Colonic mucosa (tissue), 4 donors: ENCODE measurements at regions not wholly inside any gene's neighbourhood (a gene's known extent, or its start where the extent isn't known, plus 50 kb on each side); places are given as distances from the start of the nearest gene placed in this dataset.

Experiments used
- DNase-seq: peaks from one replicate; pipeline ENCODE4 v3.0.0-alpha.2; 2020
- H3K27ac ChIP-seq: fragments of 200-600 bp; one replicate; pipeline ENCODE4 v1.8.0; 2021
- H3K27me3 ChIP-seq: fragments of 200-600 bp; one replicate; pipeline ENCODE4 v1.8.0; 2021
- H3K36me3 ChIP-seq: fragments of 200-600 bp; one replicate; pipeline ENCODE4 v1.8.0; 2021
- H3K4me1 ChIP-seq: fragments of 200-600 bp; one replicate; pipeline ENCODE4 v1.8.0; 2021; ENCODE audit warnings: mild to moderate bottlenecking
- H3K4me3 ChIP-seq: fragments of 200-600 bp; one replicate; pipeline ENCODE4 v1.8.0; 2021
- H3K9ac ChIP-seq, 2 donors: one replicate each; pipeline ENCODE4 v1.7.0; 2013; ENCODE audit warnings: control low read depth in 2 of 2, low read depth in 2 of 2, low read length in 2 of 2
- H3K9me3 ChIP-seq: fragments of 200-600 bp; one replicate; pipeline ENCODE4 v1.8.0; 2021
- intact Hi-C: fragments of 100-400 bp; cut with DNase I; formaldehyde crosslinking; loops from one replicate; pipeline ENCODE4 v1.14.1; 2022
- TF ChIP-seq, protein P1 (sequence below): fragments of 200-600 bp; IDR thresholded peaks from one replicate; pipeline ENCODE4 v1.8.0; 2022; ENCODE audit warnings: antibody characterized with exemption, mild to moderate bottlenecking
- donor health status: healthy.
- donor health status: DM: no; HTN: no; CAD: no.
- donor health status: DM: no; HTN: no; CAD: no.

DNA sequence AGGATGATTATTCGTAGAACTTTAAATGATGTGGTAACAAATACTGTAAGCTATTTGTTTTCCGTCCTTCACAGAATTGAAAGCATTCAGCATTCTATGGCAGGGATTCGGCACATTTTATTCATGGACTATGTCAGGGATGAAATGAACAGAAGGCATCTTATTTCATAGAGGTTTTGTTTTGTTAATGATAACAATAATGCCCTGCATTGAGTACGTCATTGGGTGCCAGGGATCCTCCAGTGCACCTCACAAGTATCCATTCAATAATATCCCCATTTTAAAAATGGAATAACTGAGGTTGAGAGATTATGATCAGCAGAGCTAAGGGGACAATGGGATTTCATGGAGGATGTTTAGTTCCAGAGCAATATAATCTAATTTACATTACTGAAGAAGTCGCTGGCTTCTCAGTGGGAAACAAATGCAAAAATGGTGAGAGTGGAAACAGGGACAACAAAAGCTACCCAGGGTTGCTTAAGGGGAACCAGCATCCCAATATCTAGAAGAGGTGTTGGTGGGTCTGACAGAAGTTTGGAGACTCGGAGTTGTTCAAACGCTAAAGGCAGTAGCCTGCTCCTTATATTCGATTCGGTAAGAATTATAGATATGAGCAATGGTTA lies 985.7 kb upstream of the WWC1 start:
- Histone ChIP-seq H3K4me1 (no peaks in the 10 kb centered on the region), H3K36me3 (no peaks in the 10 kb centered on the region), H3K4me3 (no peak overlapping the region), H3K27me3 (no peaks in the 10 kb centered on the region), H3K9me3 (no peaks in the 10 kb centered on the region), H3K9ac (no peak overlapping the region), H3K27ac (no peak overlapping the region)
- no peak for DNase-seq
- intact Hi-C loops = no loop called here
- TF ChIP-seq, protein P1, sequence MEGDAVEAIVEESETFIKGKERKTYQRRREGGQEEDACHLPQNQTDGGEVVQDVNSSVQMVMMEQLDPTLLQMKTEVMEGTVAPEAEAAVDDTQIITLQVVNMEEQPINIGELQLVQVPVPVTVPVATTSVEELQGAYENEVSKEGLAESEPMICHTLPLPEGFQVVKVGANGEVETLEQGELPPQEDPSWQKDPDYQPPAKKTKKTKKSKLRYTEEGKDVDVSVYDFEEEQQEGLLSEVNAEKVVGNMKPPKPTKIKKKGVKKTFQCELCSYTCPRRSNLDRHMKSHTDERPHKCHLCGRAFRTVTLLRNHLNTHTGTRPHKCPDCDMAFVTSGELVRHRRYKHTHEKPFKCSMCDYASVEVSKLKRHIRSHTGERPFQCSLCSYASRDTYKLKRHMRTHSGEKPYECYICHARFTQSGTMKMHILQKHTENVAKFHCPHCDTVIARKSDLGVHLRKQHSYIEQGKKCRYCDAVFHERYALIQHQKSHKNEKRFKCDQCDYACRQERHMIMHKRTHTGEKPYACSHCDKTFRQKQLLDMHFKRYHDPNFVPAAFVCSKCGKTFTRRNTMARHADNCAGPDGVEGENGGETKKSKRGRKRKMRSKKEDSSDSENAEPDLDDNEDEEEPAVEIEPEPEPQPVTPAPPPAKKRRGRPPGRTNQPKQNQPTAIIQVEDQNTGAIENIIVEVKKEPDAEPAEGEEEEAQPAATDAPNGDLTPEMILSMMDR = no peak

DNA sequence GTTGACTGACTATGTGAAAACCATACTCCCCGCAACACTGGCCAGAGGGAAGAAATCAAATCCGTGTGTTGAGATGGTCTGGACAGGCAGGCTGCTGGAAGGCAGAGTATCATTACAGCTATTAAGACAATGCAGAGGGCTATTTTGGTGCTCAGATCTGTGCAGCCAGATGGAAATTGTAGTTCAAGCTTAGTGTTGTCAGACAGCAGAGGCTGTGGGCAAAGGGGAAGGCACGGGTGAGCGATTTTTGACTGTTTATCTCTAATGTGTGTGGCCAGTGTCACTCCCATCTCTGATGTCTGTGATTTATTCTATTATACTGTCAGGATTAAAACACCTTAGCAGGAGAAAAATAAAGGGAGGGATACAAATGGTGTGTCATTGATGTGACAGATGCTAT lies 984.4 kb upstream of the WWC1 start:
- Histone ChIP-seq H3K36me3 (no peaks in the 10 kb centered on the region), H3K9ac (no peak overlapping the region), H3K27ac (no peak overlapping the region), H3K9me3 (no peaks in the 10 kb centered on the region), H3K4me1 (no peaks in the 10 kb centered on the region), H3K27me3 (no peaks in the 10 kb centered on the region), H3K4me3 (no peak overlapping the region)
- TF ChIP-seq, protein P1 = no peak
- no peak for DNase-seq
- intact Hi-C loops = no loop called here

DNA sequence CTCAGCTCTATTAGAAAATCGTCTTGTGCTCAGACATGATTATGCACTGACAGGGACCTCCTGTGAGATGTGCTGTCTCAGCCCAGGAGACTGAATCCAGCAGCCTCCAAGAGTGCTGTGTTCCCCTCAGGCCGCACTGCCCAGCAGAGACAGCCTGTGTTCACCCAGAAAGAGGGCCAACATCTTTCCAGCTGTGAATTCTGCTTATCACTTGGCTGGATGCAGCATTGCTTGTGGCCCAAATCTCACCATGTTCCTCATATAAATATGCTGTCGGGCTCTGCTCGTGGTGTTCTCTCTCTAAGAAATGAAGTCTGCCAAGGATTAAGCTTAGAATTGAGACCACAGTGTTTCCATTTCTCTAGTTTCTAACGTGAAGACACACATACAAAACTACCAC lies 983.0 kb upstream of the WWC1 start:
- Histone ChIP-seq H3K9ac (no peak overlapping the region), H3K9me3 (no peaks in the 10 kb centered on the region), H3K4me3 (no peak overlapping the region), H3K4me1 (no peaks in the 10 kb centered on the region), H3K27me3 (no peaks in the 10 kb centered on the region), H3K27ac (no peak overlapping the region), H3K36me3 (no peaks in the 10 kb centered on the region)
- DNase-seq = no peak
- TF ChIP-seq, protein P1 = no peak
- intact Hi-C loops = no loop called here

DNA sequence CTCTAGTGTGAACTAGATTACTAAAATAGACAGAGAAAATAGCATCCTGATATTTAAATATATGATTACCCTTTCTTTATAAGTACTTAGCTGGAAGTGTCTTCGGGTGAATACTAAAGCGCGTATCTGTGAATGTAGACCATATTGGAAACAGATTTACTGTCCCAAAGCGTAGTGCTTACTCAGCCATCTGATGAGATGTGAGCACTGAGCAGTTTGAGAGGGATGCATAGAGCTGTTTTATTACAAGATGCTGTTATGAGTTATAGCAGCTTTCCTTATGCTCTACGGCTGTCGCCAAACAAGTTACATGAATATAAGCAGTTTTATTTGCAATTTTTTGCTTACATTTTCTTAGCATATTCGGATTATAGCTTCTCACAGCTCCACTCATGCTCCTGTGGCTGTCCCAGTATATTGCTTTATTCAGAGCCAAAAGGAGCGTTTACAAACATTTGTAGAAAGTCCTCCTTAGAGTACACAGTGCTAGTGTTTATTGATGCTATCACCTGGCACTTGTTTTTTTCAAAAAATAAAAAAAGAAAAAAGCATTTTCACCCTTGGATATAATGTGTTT lies 981.4 kb upstream of the WWC1 start:
- no peak for DNase-seq
- no peak overlapping the region for H3K27ac ChIP-seq
- H3K9ac ChIP-seq = no peak overlapping the region
- no peaks in the 10 kb centered on the region for H3K4me1 ChIP-seq
- no peaks in the 10 kb centered on the region for H3K36me3 ChIP-seq
- intact Hi-C loops = no loop called here
- H3K27me3 ChIP-seq = no peaks in the 10 kb centered on the region
- H3K4me3 ChIP-seq = no peak overlapping the region
- TF ChIP-seq, protein P1 = no peak
- no peaks in the 10 kb centered on the region for H3K9me3 ChIP-seq

DNA sequence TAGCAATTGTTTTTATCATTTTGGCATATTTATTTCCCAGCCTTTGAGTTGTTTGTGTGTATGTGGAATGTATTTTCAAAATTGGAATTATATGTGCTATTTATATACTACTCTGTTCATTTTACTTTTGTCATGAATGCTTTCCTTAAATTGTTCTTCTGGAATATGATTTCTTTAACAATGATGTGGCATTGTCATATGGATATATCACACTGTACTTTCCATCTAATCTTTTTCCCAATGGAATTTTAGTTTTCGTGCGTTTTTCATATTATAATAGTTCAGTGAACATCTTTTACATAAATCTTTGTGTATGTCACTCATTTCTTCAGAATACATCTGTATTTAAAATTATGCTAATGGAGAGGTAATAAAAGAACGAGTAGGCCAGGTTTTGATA lies 980.1 kb upstream of the WWC1 start:
- Histone ChIP-seq H3K9ac (no peak overlapping the region), H3K36me3 (no peaks in the 10 kb centered on the region), H3K27ac (no peak overlapping the region), H3K4me1 (no peaks in the 10 kb centered on the region), H3K4me3 (no peak overlapping the region), H3K9me3 (no peaks in the 10 kb centered on the region), H3K27me3 (no peaks in the 10 kb centered on the region)
- intact Hi-C loops = no loop called here
- TF ChIP-seq, protein P1 = no peak
- no peak for DNase-seq
